ENCODE measurements at regions not wholly inside any gene's neighbourhood (a gene's known extent, or its start where the extent isn't known, plus 50 kb on each side); places are given as distances from the start of the nearest gene placed in this dataset.
A peak's percentile ranks its signal among the peaks of the same experiment; 100 is the strongest.

- Mint-ChIP-seq H3K9me3 (ENCODE audit: unreplicated experiment) (no peaks in the 10 kb centered on the region), H3K4me3 (ENCODE audit: unreplicated experiment) (no peak overlapping the region), H3K27me3 (ENCODE audit: insufficient read depth, unreplicated experiment) (no peaks in the 10 kb centered on the region), H3K36me3 (ENCODE audit: insufficient read depth, unreplicated experiment) (no peaks in the 10 kb centered on the region), H3K4me1 (ENCODE audit: insufficient read depth, unreplicated experiment) (peaks cover 23% of the 10 kb centered on the region), H3K27ac (ENCODE audit: low read depth, unreplicated experiment) (no peak overlapping the region)
- POLR2A ChIA-PET = interaction anchor here (0.6 to 2.1 kb wide), 3 partner anchors 8 to 13 kb away, joined by 3 to 7 read pairs (median 3); no protein-coding TSS in a partner anchor
- intact Hi-C loops (cut with micrococcal nuclease) = loop anchor here (10.0 kb wide), 1 partner anchor 82 kb away; no protein-coding TSS in a partner anchor
- no peak for DNase-seq (ENCODE audit: unreplicated experiment)
- no TSS peak for BruUV-seq (replicated peaks)
- TF ChIP-seq CTCF (IDR thresholded peaks at IDR 0.05; ENCODE audit: unreplicated experiment) = no peak
- CTCF ChIA-PET = interaction anchor here (0.8 to 1.2 kb wide), 4 partner anchors 20 to 880 kb away, joined by 3 to 5 read pairs (median 3); no protein-coding TSS in a partner anchor
These were observed 83.8 kb downstream of the FOXF2 start for GRCh38 chr6:1473166-1473565.

- H3K27ac Mint-ChIP-seq (ENCODE audit: low read depth, unreplicated experiment) = no peak overlapping the region
- no peaks in the 10 kb centered on the region for H3K27me3 Mint-ChIP-seq (ENCODE audit: insufficient read depth, unreplicated experiment)
- ChIA-PET POLR2A (interaction anchor here (0.6 to 2.1 kb wide), 3 partner anchors 9 to 12 kb away, joined by 3 to 7 read pairs (median 3); no protein-coding TSS in a partner anchor), CTCF (interaction anchor here (0.6 to 1.5 kb wide), 5 partner anchors 8 to 880 kb away, joined by 3 to 5 read pairs (median 4); no protein-coding TSS in a partner anchor)
- no peak overlapping the region for H3K4me3 Mint-ChIP-seq (ENCODE audit: unreplicated experiment)
- no peak for TF ChIP-seq CTCF (IDR thresholded peaks at IDR 0.05; ENCODE audit: unreplicated experiment)
- BruUV-seq (replicated peaks) = no TSS peak
- H3K36me3 Mint-ChIP-seq (ENCODE audit: insufficient read depth, unreplicated experiment) = no peaks in the 10 kb centered on the region
- DNase-seq (ENCODE audit: unreplicated experiment) = no peak
- H3K4me1 Mint-ChIP-seq (ENCODE audit: insufficient read depth, unreplicated experiment) = peaks cover 28% of the 10 kb centered on the region
- intact Hi-C loops (cut with micrococcal nuclease) = loop anchor here (10.0 kb wide), 1 partner anchor 81 kb away; no protein-coding TSS in a partner anchor
- H3K9me3 Mint-ChIP-seq (ENCODE audit: unreplicated experiment) = no peaks in the 10 kb centered on the region
These were observed 84.2 kb downstream of the FOXF2 start for GRCh38 chr6:1473598-1473997.

- no peak overlapping the region for H3K27ac Mint-ChIP-seq (ENCODE audit: low read depth, unreplicated experiment)
- no TSS peak for BruUV-seq (replicated peaks)
- no peak for DNase-seq (ENCODE audit: unreplicated experiment)
- TF ChIP-seq CTCF (IDR thresholded peaks at IDR 0.05; ENCODE audit: unreplicated experiment) = peak; percentile 16
- intact Hi-C loops (cut with micrococcal nuclease) = loop anchor here (10.0 kb wide), 1 partner anchor 81 kb away; no protein-coding TSS in a partner anchor
- H3K27me3 Mint-ChIP-seq (ENCODE audit: insufficient read depth, unreplicated experiment) = no peaks in the 10 kb centered on the region
- POLR2A ChIA-PET = interaction anchor here (0.9 to 2.1 kb wide), 2 partner anchors 11 to 12 kb away, joined by 3 to 7 read pairs; no protein-coding TSS in a partner anchor
- no peaks in the 10 kb centered on the region for H3K9me3 Mint-ChIP-seq (ENCODE audit: unreplicated experiment)
- CTCF ChIA-PET = interaction anchor here (0.6 to 1.5 kb wide), 2 partner anchors 9 to 625 kb away, joined by 4 read pairs; no protein-coding TSS in a partner anchor
- no peak overlapping the region for H3K4me3 Mint-ChIP-seq (ENCODE audit: unreplicated experiment)
- H3K36me3 Mint-ChIP-seq (ENCODE audit: insufficient read depth, unreplicated experiment) = no peaks in the 10 kb centered on the region
- H3K4me1 Mint-ChIP-seq (ENCODE audit: insufficient read depth, unreplicated experiment) = peaks cover 34% of the 10 kb centered on the region
These were observed 84.8 kb downstream of the FOXF2 start for GRCh38 chr6:1474205-1474604.

- Mint-ChIP-seq H3K27me3 (ENCODE audit: insufficient read depth, unreplicated experiment) (no peaks in the 10 kb centered on the region), H3K9me3 (ENCODE audit: unreplicated experiment) (no peaks in the 10 kb centered on the region), H3K4me1 (ENCODE audit: insufficient read depth, unreplicated experiment) (peaks cover 38% of the 10 kb centered on the region), H3K4me3 (ENCODE audit: unreplicated experiment) (no peak overlapping the region), H3K27ac (ENCODE audit: low read depth, unreplicated experiment) (no peak overlapping the region), H3K36me3 (ENCODE audit: insufficient read depth, unreplicated experiment) (no peaks in the 10 kb centered on the region)
- no TSS peak for BruUV-seq (replicated peaks)
- no peak for DNase-seq (ENCODE audit: unreplicated experiment)
- ChIA-PET POLR2A (no interaction called here), CTCF (interaction anchor here (1.5 kb wide), 1 partner anchor 10 kb away, joined by 4 read pairs; no protein-coding TSS in a partner anchor)
- TF ChIP-seq CTCF (IDR thresholded peaks at IDR 0.05; ENCODE audit: unreplicated experiment) = no peak
- intact Hi-C loops (cut with micrococcal nuclease) = loop anchor here (10.0 kb wide), 1 partner anchor 80 kb away; no protein-coding TSS in a partner anchor
These were observed 85.8 kb downstream of the FOXF2 start for GRCh38 chr6:1475174-1475573.
